ENCODE measurements at regions not wholly inside any gene's neighbourhood (a gene's known extent, or its start where the extent isn't known, plus 50 kb on each side); places are given as distances from the start of the nearest gene placed in this dataset.
"Not testable (repeated sequence)": the region's sequence is repeated elsewhere in the genome, so short reads cannot be mapped to it uniquely, and the experiment has no call there.

DNA sequence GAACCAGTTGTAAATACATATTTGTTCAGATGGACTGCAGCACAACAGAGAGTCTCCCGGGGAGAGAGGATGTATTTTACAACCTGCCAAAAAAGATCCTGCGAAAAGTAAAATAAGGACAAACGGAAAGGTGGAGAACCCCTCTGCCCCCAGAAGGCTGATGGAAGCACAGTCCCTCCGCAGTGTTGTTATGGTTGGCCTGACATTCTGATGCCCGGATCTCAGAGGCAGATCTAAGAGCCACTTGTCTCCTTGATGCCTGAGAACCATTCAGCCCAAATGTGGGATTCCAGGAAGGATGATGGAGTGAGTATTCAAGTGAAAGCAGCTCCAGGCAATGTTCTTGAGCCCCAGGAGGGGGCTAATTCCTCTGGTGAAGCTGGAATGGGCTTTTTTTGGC is 458.7 kb downstream of the ZNF536 start:
- H3K27me3 ChIP-seq = peaks cover 0 to 5% (median 0%) of the 10 kb centered on the region in 7 donors
- ATAC-seq (no peak), DNase-seq (no peak)
- no peak overlapping the region for H3K27ac ChIP-seq
- no peaks in the 10 kb centered on the region for H3K36me3 ChIP-seq
- H3K4me1 ChIP-seq = no peaks in the 10 kb centered on the region
- peaks cover 0 to 23% (median 8%) of the 10 kb centered on the region in 11 donors for H3K9me3 ChIP-seq
- intact Hi-C loops (cut with DNase I) = no loop called here
- no peak overlapping the region for H3K4me3 ChIP-seq
- TF ChIP-seq, protein P1, sequence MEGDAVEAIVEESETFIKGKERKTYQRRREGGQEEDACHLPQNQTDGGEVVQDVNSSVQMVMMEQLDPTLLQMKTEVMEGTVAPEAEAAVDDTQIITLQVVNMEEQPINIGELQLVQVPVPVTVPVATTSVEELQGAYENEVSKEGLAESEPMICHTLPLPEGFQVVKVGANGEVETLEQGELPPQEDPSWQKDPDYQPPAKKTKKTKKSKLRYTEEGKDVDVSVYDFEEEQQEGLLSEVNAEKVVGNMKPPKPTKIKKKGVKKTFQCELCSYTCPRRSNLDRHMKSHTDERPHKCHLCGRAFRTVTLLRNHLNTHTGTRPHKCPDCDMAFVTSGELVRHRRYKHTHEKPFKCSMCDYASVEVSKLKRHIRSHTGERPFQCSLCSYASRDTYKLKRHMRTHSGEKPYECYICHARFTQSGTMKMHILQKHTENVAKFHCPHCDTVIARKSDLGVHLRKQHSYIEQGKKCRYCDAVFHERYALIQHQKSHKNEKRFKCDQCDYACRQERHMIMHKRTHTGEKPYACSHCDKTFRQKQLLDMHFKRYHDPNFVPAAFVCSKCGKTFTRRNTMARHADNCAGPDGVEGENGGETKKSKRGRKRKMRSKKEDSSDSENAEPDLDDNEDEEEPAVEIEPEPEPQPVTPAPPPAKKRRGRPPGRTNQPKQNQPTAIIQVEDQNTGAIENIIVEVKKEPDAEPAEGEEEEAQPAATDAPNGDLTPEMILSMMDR (IDR thresholded peaks at IDR 0.05) = no peak
- 79% methylated on average over 5 of the region's 5 CpGs for WGBS, 2 donors

DNA sequence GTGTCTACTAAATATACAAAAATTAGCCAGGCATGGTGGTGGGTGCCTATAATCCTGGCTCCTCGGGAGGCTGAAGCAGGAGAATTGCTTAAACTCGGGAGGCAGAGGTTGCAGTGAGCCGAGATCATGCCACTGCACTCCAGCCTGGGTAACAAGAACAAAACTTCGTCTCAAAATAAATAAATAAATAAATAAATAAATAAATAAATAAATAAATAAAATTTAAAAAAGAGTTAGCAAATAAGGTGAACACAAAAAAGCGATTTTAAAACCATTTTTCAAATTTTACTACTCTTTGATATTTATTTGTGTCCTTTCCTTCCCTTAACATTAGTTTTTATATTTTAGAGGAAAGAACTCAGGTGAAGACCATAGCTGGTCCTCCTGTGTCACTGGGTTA is 453.3 kb downstream of the ZNF536 start:
- not testable (repeated sequence) for H3K4me3 ChIP-seq, H3K4me1 ChIP-seq
- 86 to 89% methylated on average over 5 of the region's 5 CpGs for WGBS, 2 donors

DNA sequence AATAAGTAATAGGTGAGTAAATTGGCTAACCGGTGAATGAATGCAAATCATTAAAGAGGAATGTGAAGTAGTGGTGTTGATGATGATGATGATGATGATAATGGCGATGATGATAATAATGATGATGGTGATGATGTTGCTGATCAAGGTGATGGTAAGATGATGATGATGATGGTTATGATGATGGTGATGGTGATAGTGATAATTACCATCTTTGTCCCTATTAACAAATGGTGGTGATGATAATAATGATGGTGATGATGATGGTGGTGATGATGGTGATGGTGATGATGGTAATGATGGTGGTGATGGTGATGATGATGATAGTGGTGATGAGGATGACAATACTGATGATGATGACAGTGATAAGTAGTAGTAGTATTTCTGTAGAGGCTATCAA is 452.6 kb downstream of the ZNF536 start:
- Histone ChIP-seq H3K4me1 (no peaks in the 10 kb centered on the region), H3K4me3 (no peak overlapping the region), H3K27me3 (peaks cover 0 to 7% (median 0%) of the 10 kb centered on the region in 7 donors), H3K9me3 (peaks cover 0 to 28% (median 8%) of the 10 kb centered on the region in 11 donors), H3K27ac (no peak overlapping the region), H3K36me3 (no peaks in the 10 kb centered on the region)
- 96 to 98% methylated on average over 2 of the region's 2 CpGs for WGBS, 2 donors
- TF ChIP-seq, protein P1 (IDR thresholded peaks at IDR 0.05) = no peak
- ATAC-seq (no peak), DNase-seq (no peak)
- intact Hi-C loops (cut with DNase I) = no loop called here

More for the DNA sequence above, 453.3 kb downstream of the ZNF536 start:
- intact Hi-C loops (cut with DNase I); H3K27me3 ChIP-seq; DNase-seq; H3K36me3 ChIP-seq; H3K27ac ChIP-seq; ATAC-seq: not testable (repeated sequence)
- H3K9me3 ChIP-seq = peaks cover 0 to 28% (median 8%) of the 10 kb centered on the region in 11 donors

DNA sequence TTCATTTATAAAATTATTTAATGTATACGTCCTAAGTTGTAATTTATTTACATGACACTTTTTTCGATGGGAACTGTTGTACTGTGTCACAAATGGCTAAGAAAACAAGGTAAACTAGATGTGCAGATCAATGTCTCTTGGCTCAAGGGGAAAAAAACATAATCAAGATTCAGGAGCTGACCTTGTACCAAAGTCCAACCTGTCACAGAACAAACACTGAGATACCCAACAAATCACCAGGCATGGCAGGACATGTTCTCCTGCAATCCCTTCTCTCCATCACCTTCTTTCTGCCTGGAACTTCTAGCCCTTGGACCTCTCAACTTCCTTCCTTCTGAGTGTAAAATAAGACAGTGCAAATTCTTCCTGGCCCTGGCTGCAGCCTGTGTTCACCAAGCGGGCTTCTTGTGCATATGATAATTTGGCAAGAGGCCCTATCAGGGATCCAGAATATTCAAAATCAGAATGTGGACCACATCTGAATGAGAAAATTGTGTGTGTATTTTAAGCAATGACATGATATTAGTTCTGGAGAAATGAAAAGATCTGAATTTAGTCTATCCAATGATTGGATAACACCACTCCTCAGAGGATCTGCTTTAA is 445.9 kb downstream of the ZNF536 start:
- DNase-seq (no peak), ATAC-seq (no peak)
- Histone ChIP-seq H3K36me3 (no peaks in the 10 kb centered on the region), H3K27ac (no peak overlapping the region), H3K9me3 (peaks cover 0 to 4% (median 0%) of the 10 kb centered on the region in 11 donors), H3K27me3 (peaks cover 0 to 18% (median 9%) of the 10 kb centered on the region in 7 donors), H3K4me3 (no peak overlapping the region), H3K4me1 (no peaks in the 10 kb centered on the region)
- WGBS, 2 donors = 79 to 80% methylated on average over 3 of the region's 3 CpGs
- intact Hi-C loops (cut with DNase I) = no loop called here
- TF ChIP-seq, protein P1 (IDR thresholded peaks at IDR 0.05) = no peak

DNA sequence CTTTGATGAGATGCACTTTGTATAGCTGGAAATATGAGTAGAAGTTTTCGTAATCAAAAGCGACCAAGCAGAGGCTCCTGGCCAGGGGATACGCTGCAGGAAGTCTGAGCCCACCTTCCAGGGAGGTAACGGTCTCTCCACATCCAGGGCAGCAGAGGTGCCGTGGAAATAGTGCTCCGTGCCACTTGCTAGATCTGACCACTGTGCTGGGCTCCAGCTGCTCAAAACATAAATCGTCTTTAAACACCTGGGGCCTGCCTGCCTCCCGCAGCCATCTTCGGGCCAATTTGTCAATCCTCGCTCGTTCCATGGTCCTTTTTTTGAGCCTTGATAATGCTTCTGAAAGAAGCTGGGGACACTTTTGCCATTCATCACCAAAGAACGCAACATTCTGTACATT is 445.0 kb downstream of the ZNF536 start:
- DNase-seq (no peak), ATAC-seq (no peak)
- no peaks in the 10 kb centered on the region for H3K9me3 ChIP-seq
- intact Hi-C loops (cut with DNase I) = no loop called here
- peaks cover 0 to 25% (median 12%) of the 10 kb centered on the region in 7 donors for H3K27me3 ChIP-seq
- TF ChIP-seq, protein P1 (IDR thresholded peaks at IDR 0.05) = no peak
- H3K4me3 ChIP-seq = no peak overlapping the region
- H3K36me3 ChIP-seq = no peaks in the 10 kb centered on the region
- WGBS, 2 donors = 88% methylated on average over 12 of the region's 12 CpGs
- no peaks in the 10 kb centered on the region for H3K4me1 ChIP-seq
- H3K27ac ChIP-seq = no peak overlapping the region
